ENCODE measurements at regions not wholly inside any gene's neighbourhood (a gene's known extent, or its start where the extent isn't known, plus 50 kb on each side); places are given as distances from the start of the nearest gene placed in this dataset.

- peaks cover 98% of the 10 kb centered on the region for H3K9me3 Mint-ChIP-seq
- H3K4me3 Mint-ChIP-seq = no peak overlapping the region
- no peaks in the 10 kb centered on the region for H3K27me3 Mint-ChIP-seq (ENCODE audit: low read depth)
- H3K4me1 Mint-ChIP-seq (ENCODE audit: low read depth) = no peaks in the 10 kb centered on the region
- peaks cover 40% of the 10 kb centered on the region for H3K36me3 Mint-ChIP-seq (ENCODE audit: low read depth)
- no peak overlapping the region for H3K27ac Mint-ChIP-seq
These were observed 1439.4 kb downstream of the UQCRFS1 start for GRCh38 chr19:27773318-27774094.

- peaks cover 97% of the 10 kb centered on the region for H3K9me3 Mint-ChIP-seq
- no peaks in the 10 kb centered on the region for H3K4me1 Mint-ChIP-seq (ENCODE audit: low read depth)
- no peaks in the 10 kb centered on the region for H3K27me3 Mint-ChIP-seq (ENCODE audit: low read depth)
- peaks cover 35% of the 10 kb centered on the region for H3K36me3 Mint-ChIP-seq (ENCODE audit: low read depth)
- no peak overlapping the region for H3K4me3 Mint-ChIP-seq
- no peak overlapping the region for H3K27ac Mint-ChIP-seq
These were observed 1440.9 kb downstream of the UQCRFS1 start for GRCh38 chr19:27772059-27772458.

GRCh38 chr19:27770095-27770494 is 1442.9 kb downstream of the UQCRFS1 start:
- H3K4me1 Mint-ChIP-seq (ENCODE audit: low read depth) = no peaks in the 10 kb centered on the region
- peaks cover 98% of the 10 kb centered on the region for H3K9me3 Mint-ChIP-seq
- no peak overlapping the region for H3K4me3 Mint-ChIP-seq
- H3K36me3 Mint-ChIP-seq (ENCODE audit: low read depth) = peaks cover 19% of the 10 kb centered on the region
- H3K27me3 Mint-ChIP-seq (ENCODE audit: low read depth) = no peaks in the 10 kb centered on the region
- no peak overlapping the region for H3K27ac Mint-ChIP-seq

GRCh38 chr19:27767234-27767633 is 1445.7 kb downstream of the UQCRFS1 start:
- H3K27ac Mint-ChIP-seq = no peak overlapping the region
- H3K36me3 Mint-ChIP-seq (ENCODE audit: low read depth) = peaks cover 3% of the 10 kb centered on the region
- H3K27me3 Mint-ChIP-seq (ENCODE audit: low read depth) = no peaks in the 10 kb centered on the region
- H3K9me3 Mint-ChIP-seq = peaks cover 98% of the 10 kb centered on the region
- H3K4me3 Mint-ChIP-seq = no peak overlapping the region
- no peaks in the 10 kb centered on the region for H3K4me1 Mint-ChIP-seq (ENCODE audit: low read depth)

- Mint-ChIP-seq H3K27me3 (ENCODE audit: low read depth) (no peaks in the 10 kb centered on the region), H3K4me3 (no peak overlapping the region), H3K4me1 (ENCODE audit: low read depth) (no peaks in the 10 kb centered on the region), H3K27ac (no peak overlapping the region), H3K36me3 (ENCODE audit: low read depth) (no peaks in the 10 kb centered on the region), H3K9me3 (peaks cover 98% of the 10 kb centered on the region)
These were observed 1446.8 kb downstream of the UQCRFS1 start for GRCh38 chr19:27765912-27766725.

- H3K4me3 Mint-ChIP-seq = no peak overlapping the region
These were observed 1447.6 kb downstream of the UQCRFS1 start for GRCh38 chr19:27765397-27765796.

GRCh38 chr19:27764186-27764804 is 1448.7 kb downstream of the UQCRFS1 start:
- Mint-ChIP-seq H3K9me3 (peaks cover 97% of the 10 kb centered on the region), H3K27me3 (ENCODE audit: low read depth) (no peaks in the 10 kb centered on the region), H3K4me3 (no peak overlapping the region), H3K27ac (no peak overlapping the region), H3K36me3 (ENCODE audit: low read depth) (no peaks in the 10 kb centered on the region), H3K4me1 (ENCODE audit: low read depth) (no peaks in the 10 kb centered on the region)

More at GRCh38 chr19:27765397-27765796, 1447.6 kb downstream of the UQCRFS1 start:
- Mint-ChIP-seq H3K27me3 (ENCODE audit: low read depth) (no peaks in the 10 kb centered on the region), H3K36me3 (ENCODE audit: low read depth) (no peaks in the 10 kb centered on the region), H3K27ac (no peak overlapping the region), H3K4me1 (ENCODE audit: low read depth) (no peaks in the 10 kb centered on the region), H3K9me3 (peaks cover 98% of the 10 kb centered on the region)

- peaks cover 99% of the 10 kb centered on the region for H3K9me3 Mint-ChIP-seq
- no peaks in the 10 kb centered on the region for H3K36me3 Mint-ChIP-seq (ENCODE audit: low read depth)
- H3K27ac Mint-ChIP-seq = no peak overlapping the region
- H3K27me3 Mint-ChIP-seq (ENCODE audit: low read depth) = no peaks in the 10 kb centered on the region
- no peaks in the 10 kb centered on the region for H3K4me1 Mint-ChIP-seq (ENCODE audit: low read depth)
- H3K4me3 Mint-ChIP-seq = no peak overlapping the region
These were observed 1450.0 kb downstream of the UQCRFS1 start for GRCh38 chr19:27762933-27763332.

GRCh38 chr19:27759896-27760295 is 1453.1 kb downstream of the UQCRFS1 start:
- Mint-ChIP-seq H3K36me3 (ENCODE audit: low read depth) (no peaks in the 10 kb centered on the region), H3K4me3 (no peak overlapping the region), H3K4me1 (ENCODE audit: low read depth) (no peaks in the 10 kb centered on the region), H3K27ac (no peak overlapping the region), H3K27me3 (ENCODE audit: low read depth) (no peaks in the 10 kb centered on the region), H3K9me3 (peaks cover 84% of the 10 kb centered on the region)

- Mint-ChIP-seq H3K27me3 (ENCODE audit: low read depth) (no peaks in the 10 kb centered on the region), H3K4me3 (no peak overlapping the region), H3K27ac (no peak overlapping the region), H3K36me3 (ENCODE audit: low read depth) (no peaks in the 10 kb centered on the region), H3K4me1 (ENCODE audit: low read depth) (no peaks in the 10 kb centered on the region), H3K9me3 (peaks cover 83% of the 10 kb centered on the region)
These were observed 1454.1 kb downstream of the UQCRFS1 start for GRCh38 chr19:27758626-27759505.

- peaks cover 71% of the 10 kb centered on the region for H3K9me3 Mint-ChIP-seq
- no peaks in the 10 kb centered on the region for H3K27me3 Mint-ChIP-seq (ENCODE audit: low read depth)
- no peak overlapping the region for H3K27ac Mint-ChIP-seq
- no peaks in the 10 kb centered on the region for H3K36me3 Mint-ChIP-seq (ENCODE audit: low read depth)
- H3K4me3 Mint-ChIP-seq = no peak overlapping the region
- H3K4me1 Mint-ChIP-seq (ENCODE audit: low read depth) = no peaks in the 10 kb centered on the region
These were observed 1458.3 kb downstream of the UQCRFS1 start for GRCh38 chr19:27754700-27755099.

- Mint-ChIP-seq H3K27me3 (ENCODE audit: low read depth) (no peaks in the 10 kb centered on the region), H3K4me3 (no peak overlapping the region), H3K27ac (no peak overlapping the region), H3K36me3 (ENCODE audit: low read depth) (no peaks in the 10 kb centered on the region), H3K4me1 (ENCODE audit: low read depth) (no peaks in the 10 kb centered on the region), H3K9me3 (peaks cover 69% of the 10 kb centered on the region)
These were observed 1459.3 kb downstream of the UQCRFS1 start for GRCh38 chr19:27753622-27754021.

GRCh38 chr19:27752530-27753184 is 1460.3 kb downstream of the UQCRFS1 start:
- peaks cover 64% of the 10 kb centered on the region for H3K9me3 Mint-ChIP-seq
- no peaks in the 10 kb centered on the region for H3K36me3 Mint-ChIP-seq (ENCODE audit: low read depth)
- H3K27me3 Mint-ChIP-seq (ENCODE audit: low read depth) = no peaks in the 10 kb centered on the region
- H3K27ac Mint-ChIP-seq = no peak overlapping the region
- H3K4me3 Mint-ChIP-seq = no peak overlapping the region
- no peaks in the 10 kb centered on the region for H3K4me1 Mint-ChIP-seq (ENCODE audit: low read depth)

GRCh38 chr19:27751044-27751391 is 1461.9 kb downstream of the UQCRFS1 start:
- H3K27me3 Mint-ChIP-seq (ENCODE audit: low read depth) = no peaks in the 10 kb centered on the region
- no peaks in the 10 kb centered on the region for H3K4me1 Mint-ChIP-seq (ENCODE audit: low read depth)
- no peaks in the 10 kb centered on the region for H3K36me3 Mint-ChIP-seq (ENCODE audit: low read depth)
- H3K9me3 Mint-ChIP-seq = peaks cover 70% of the 10 kb centered on the region
- H3K27ac Mint-ChIP-seq = no peak overlapping the region
- no peak overlapping the region for H3K4me3 Mint-ChIP-seq
